IMR-90 (cell line): ENCODE measurements at regions not wholly inside any gene's neighbourhood (a gene's known extent, or its start where the extent isn't known, plus 50 kb on each side); places are given as distances from the start of the nearest gene placed in this dataset.

Source experiments
- ATAC-seq: fragments of 200-7000 bp; cut with Tn5 transposase; 2 replicates; pipeline ENCODE4 v1.9.1; 2020; ENCODE audit warnings: low read depth, mild to moderate bottlenecking, moderate library complexity
- BruUV-seq: library from RNA; stranded (reverse); fragments of 400-500 nt; replicated peaks from 2 replicates; lab custom pipeline; 2021; lab: Mats Ljungman, UMichigan
- CTCF ChIA-PET: fragments of 300-600 bp; formaldehyde crosslinking; extraction: SDS; loops from one replicate; lab custom pipeline; 2021; ENCODE audit warnings: antibody characterized with exemption; lab: Yijun Ruan, JAX
- POLR2A ChIA-PET: fragments of 300-600 bp; sonication (Branson Sonifier 250); formaldehyde crosslinking; loops from one replicate; lab custom pipeline; 2022; ENCODE audit warnings: antibody characterized with exemption; ENCODE audit not compliant: unreplicated experiment; lab: Charles Lee
- DNase-seq: peaks from one replicate; pipeline ENCODE4 v3.0.0; 2013
- H2AFZ ChIP-seq: replicated peaks from 2 replicates; pipeline ENCODE3; 2013; ENCODE audit warnings: low read length, mild to moderate bottlenecking; ENCODE audit not compliant: poor library complexity
- H2AK5ac ChIP-seq: 2 replicates; pipeline ENCODE4 v1.6.1; 2013; ENCODE audit warnings: low read depth, low read length, inconsistent platforms
- H2AK9ac ChIP-seq: replicated peaks from 2 replicates; pipeline ENCODE3; 2013; ENCODE audit warnings: mild to moderate bottlenecking, low read depth, low read length, moderate library complexity; ENCODE audit not compliant: poor library complexity
- H2BK120ac ChIP-seq: 2 replicates; pipeline ENCODE4 v1.6.1; 2013; ENCODE audit warnings: low read depth, low read length, inconsistent platforms
- H2BK15ac ChIP-seq: 3 replicates; pipeline ENCODE4 v1.6.1; 2013; ENCODE audit warnings: low read depth, low read length, inconsistent platforms
- H2BK20ac ChIP-seq: 2 replicates; pipeline ENCODE4 v1.6.1; 2013; ENCODE audit warnings: low read depth, mild to moderate bottlenecking, inconsistent platforms, low read length, moderate library complexity
- H2BK5ac ChIP-seq: 2 replicates; pipeline ENCODE4 v1.6.1; 2013; ENCODE audit warnings: mild to moderate bottlenecking, low read depth, low read length, inconsistent platforms; ENCODE audit not compliant: poor library complexity, severe bottlenecking
- H3K14ac ChIP-seq: replicated peaks from 2 replicates; pipeline ENCODE4 v1.6.1; 2013; ENCODE audit warnings: low read depth, low read length, inconsistent platforms
- H3K18ac ChIP-seq: 2 replicates; pipeline ENCODE4 v1.6.1; 2013; ENCODE audit warnings: low read depth, low read length, control low read depth
- H3K23ac ChIP-seq: 2 replicates; pipeline ENCODE4 v1.6.1; 2013; ENCODE audit warnings: low read depth, low read length, inconsistent platforms
- H3K27ac ChIP-seq: 2 replicates; pipeline ENCODE4 v1.5.1; 2013; ENCODE audit warnings: mild to moderate bottlenecking, control low read depth, low read length; ENCODE audit not compliant: insufficient read depth
- H3K27me3 ChIP-seq: 2 replicates; pipeline ENCODE4 v1.6.1; 2013; ENCODE audit warnings: low read length; ENCODE audit not compliant: control insufficient read depth, insufficient read depth
- H3K36me3 ChIP-seq: 2 replicates; pipeline ENCODE4 v1.6.1; 2013; ENCODE audit warnings: low read length, mixed read lengths; ENCODE audit not compliant: control insufficient read depth, insufficient read depth
- H3K4ac ChIP-seq: 2 replicates; pipeline ENCODE4 v1.6.1; 2013; ENCODE audit warnings: low read depth, low read length, inconsistent platforms
- H3K4me1 ChIP-seq: 2 replicates; pipeline ENCODE4 v1.6.1; 2013; ENCODE audit warnings: low read length, mixed read lengths; ENCODE audit not compliant: control insufficient read depth, insufficient read depth
- H3K4me2 ChIP-seq: 2 replicates; pipeline ENCODE4 v1.6.1; 2013; ENCODE audit warnings: low read depth, mild to moderate bottlenecking, control low read depth, low read length, moderate library complexity
- H3K4me3 ChIP-seq: 2 replicates; pipeline ENCODE4 v1.5.1; 2013; ENCODE audit warnings: low read depth, mild to moderate bottlenecking, control low read depth, low read length, moderate library complexity; ENCODE audit not compliant: insufficient read depth
- H3K56ac ChIP-seq: 2 replicates; pipeline ENCODE4 v1.6.1; 2013; ENCODE audit warnings: low read length, inconsistent platforms; ENCODE audit not compliant: insufficient read depth; ENCODE audit errors: extremely low read depth
- H3K79me1 ChIP-seq, 2 experiments: 2 replicates each; pipeline ENCODE4 v1.6.1; 2013; ENCODE audit warnings: low read length in 2 of 2, inconsistent platforms in 1 of 2, low read depth in 1 of 2
- H3K9ac ChIP-seq: 2 replicates; pipeline ENCODE4 v1.6.1; 2013; ENCODE audit warnings: low read depth, low read length, control low read depth
- H3K9me1 ChIP-seq: 2 replicates; pipeline ENCODE4 v1.6.1; 2013; ENCODE audit warnings: low read length, inconsistent platforms; ENCODE audit not compliant: insufficient read depth
- H3K9me3 ChIP-seq: 2 replicates; pipeline ENCODE4 v1.6.1; 2013; ENCODE audit warnings: low read length; ENCODE audit not compliant: control insufficient read depth, insufficient read depth
- H4K20me1 ChIP-seq: 2 replicates; pipeline ENCODE4 v1.6.1; 2013; ENCODE audit warnings: low read length, inconsistent platforms; ENCODE audit not compliant: insufficient read depth
- H4K5ac ChIP-seq: 2 replicates; pipeline ENCODE4 v1.6.1; 2013; ENCODE audit warnings: mild to moderate bottlenecking, low read depth, low read length, control low read depth
- H4K8ac ChIP-seq, 2 experiments: 2 replicates each; pipeline ENCODE4 v1.6.1; 2013; ENCODE audit warnings: low read depth in 2 of 2, low read length in 2 of 2, control low read depth in 1 of 2, inconsistent platforms in 1 of 2
- H4K91ac ChIP-seq: 2 replicates; pipeline ENCODE4 v1.6.1; 2013; ENCODE audit warnings: low read depth, low read length, inconsistent platforms; ENCODE audit not compliant: insufficient read depth
- FOS ChIP-seq: fragments of 150-350 bp; IDR thresholded peaks from 2 replicates; pipeline ENCODE4 v1.6.1; 2016; ENCODE audit warnings: low read depth, low read length
- NFE2L2 ChIP-seq: fragments of 150-350 bp; IDR thresholded peaks from 2 replicates; pipeline ENCODE4 v1.6.1; 2016; ENCODE audit warnings: low read depth, mild to moderate bottlenecking, low read length
- POLR2A ChIP-seq: IDR thresholded peaks from 2 replicates; pipeline ENCODE4 v1.6.1; 2012; ENCODE audit warnings: mild to moderate bottlenecking, low read depth, low read length
- RAD21 ChIP-seq: IDR thresholded peaks from 2 replicates; pipeline ENCODE4 v1.6.1; 2012; ENCODE audit warnings: low read length, improper control_type of control experiment
- USF2 ChIP-seq: fragments of 150-350 bp; IDR thresholded peaks from 2 replicates; pipeline ENCODE4 v1.6.1; 2017; ENCODE audit warnings: mild to moderate bottlenecking, antibody characterized with exemption, low read length, low read depth
- WGBS, 2 experiments: methylation state at CpG; one replicate each; pipeline versions ENCODE4 v1.1.5 to v1.1.7; 2013; ENCODE audit warnings: missing lambda C conversion rate in 2 of 2; ENCODE audit not compliant: insufficient read length in 1 of 2; ENCODE audit errors: extremely low coverage in 2 of 2; 5-methylcytosine and 5-hydroxymethylcytosine counted together
- dilution Hi-C: fragments of 300-500 bp; cut with HindIII; formaldehyde crosslinking; loops from one replicate; pipeline ENCODE4 v1.14.3; 2018; ENCODE audit warnings: low sequenced_read_pairs; ENCODE audit not compliant: unreplicated experiment
- in situ Hi-C: fragments of 300-500 bp; cut with MboI; formaldehyde crosslinking; loops from 3 replicates; pipeline ENCODE4 v1.14.3; 2019; ENCODE audit warnings: low sequenced_read_pairs, inconsistent platforms, mixed read lengths
- intact Hi-C: fragments of 100-400 bp; cut with micrococcal nuclease; formaldehyde crosslinking; loops from 2 replicates; pipeline ENCODE4 v1.10.0; 2022

DNA sequence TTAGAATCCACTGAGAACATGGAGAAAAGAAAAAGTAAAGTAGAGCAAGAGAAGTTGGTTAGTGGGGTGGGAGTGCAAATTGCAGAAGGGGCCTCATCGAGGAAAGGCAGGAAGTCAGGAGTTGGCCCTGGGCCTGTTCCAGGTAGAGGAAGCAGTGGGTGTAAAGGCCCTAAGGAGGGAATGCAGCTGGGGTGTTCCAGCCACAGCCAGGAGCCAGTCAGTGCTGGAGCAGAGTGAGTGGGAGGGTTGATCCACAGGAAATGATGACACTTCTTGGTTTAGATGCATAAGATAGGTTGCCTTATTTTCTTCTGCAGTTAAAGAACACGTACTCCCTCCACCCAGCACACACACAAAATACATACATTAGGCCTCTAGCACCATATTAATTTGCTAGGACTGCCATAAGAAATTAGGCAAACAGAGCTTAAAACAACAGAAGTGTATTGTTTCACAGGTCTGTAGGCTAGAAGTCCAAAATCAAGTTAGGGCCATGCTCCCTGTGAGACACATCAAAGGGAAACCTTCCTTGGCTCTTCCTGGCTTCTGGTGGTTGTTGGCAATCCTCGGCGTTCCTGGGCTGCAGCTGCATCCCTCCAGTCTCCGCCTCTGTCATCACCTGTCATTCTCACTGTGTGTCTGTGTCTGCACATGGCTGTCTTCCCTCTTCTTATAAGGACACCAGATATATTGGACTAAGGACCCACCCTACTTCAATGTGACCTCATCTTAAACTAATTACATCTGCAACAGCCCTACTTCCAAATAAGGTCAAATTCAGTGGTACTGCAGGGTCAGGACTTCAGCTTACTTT lies 205.9 kb downstream of the AASDH start:
- Histone ChIP-seq H3K27me3 (no peaks in the 10 kb centered on the region; the same call in 1 of the 2 replicates), H3K4me2 (no peak overlapping the region), H2BK120ac (no peak overlapping the region), H3K9ac (no peak overlapping the region), H4K5ac (no peak overlapping the region), H3K9me3 (no peaks in the 10 kb centered on the region), H3K23ac (no peak overlapping the region), H3K4me1 (no peaks in the 10 kb centered on the region), H3K4ac (no peak overlapping the region), H3K27ac (no peak overlapping the region), H3K9me1 (no peaks in the 10 kb centered on the region), H3K36me3 (no peaks in the 10 kb centered on the region), H2AK5ac (no peak overlapping the region), H3K14ac (no peak overlapping the region), H4K8ac (no peak overlapping the region), H2BK5ac (no peak overlapping the region), H3K79me1 (no peaks in the 10 kb centered on the region), H2AFZ (no peak overlapping the region), H4K91ac (no peak overlapping the region), H3K56ac (no peak overlapping the region), H2AK9ac (no peak overlapping the region), H4K20me1 (no peaks in the 10 kb centered on the region), H2BK15ac (no peak overlapping the region), H2BK20ac (no peak overlapping the region), H3K4me3 (no peak overlapping the region), H3K18ac (no peak overlapping the region)
- 20% methylated on average over 1 of the region's 5 CpGs; no CpG with 5 or more reads in 1 of the 2 experiments for WGBS, 2 experiments
- ATAC-seq = no peak
- BruUV-seq = no TSS peak
- ChIA-PET CTCF (no interaction called here), POLR2A (no interaction called here)
- no peak for DNase-seq
- dilution Hi-C loops = no loop called here
- in situ Hi-C loops = no loop called here
- intact Hi-C loops = no loop called here
- no peak for TF ChIP-seq RAD21
- no peak for TF ChIP-seq FOS
- TF ChIP-seq NFE2L2 = no peak
- TF ChIP-seq USF2 = no peak
- no peak for TF ChIP-seq POLR2A
